Smooth muscle cell (in vitro differentiated cells): ENCODE measurements at regions not wholly inside any gene's neighbourhood (a gene's known extent, or its start where the extent isn't known, plus 50 kb on each side); places are given as distances from the start of the nearest gene placed in this dataset.
A peak's percentile ranks its signal among the peaks of the same experiment; 100 is the strongest.

ENCODE experiments used
- DNase-seq: peaks from one replicate; lab custom pipeline; 2025; ENCODE audit not compliant: unreplicated experiment; lab: John Stamatoyannopoulos, UW
- H2AFZ ChIP-seq: fragments of 200-600 bp; sonication (generic); 2 replicates; pipeline ENCODE4 v1.6.0; 2016; ENCODE audit warnings: antibody characterized with exemption, low read depth, mild to moderate bottlenecking
- H3F3A ChIP-seq: fragments of 200-600 bp; sonication (generic); 2 replicates; pipeline ENCODE4 v1.6.0; 2017; ENCODE audit warnings: antibody characterized with exemption, low read depth
- H3K27ac ChIP-seq: fragments of 200-600 bp; sonication (generic); 2 replicates; pipeline ENCODE4 v1.5.1; 2016; ENCODE audit warnings: low read depth, mild to moderate bottlenecking
- H3K27me3 ChIP-seq: fragments of 200-600 bp; sonication (generic); 2 replicates; pipeline ENCODE4 v1.6.1; 2016; ENCODE audit warnings: low read depth, mild to moderate bottlenecking
- H3K36me3 ChIP-seq: fragments of 200-600 bp; sonication (generic); 2 replicates; pipeline ENCODE4 v1.5.1; 2016; ENCODE audit warnings: low read depth
- H3K4me1 ChIP-seq: fragments of 200-600 bp; sonication (generic); 2 replicates; pipeline ENCODE4 v1.5.1; 2016; ENCODE audit warnings: low read depth
- H3K4me2 ChIP-seq: fragments of 200-600 bp; sonication (generic); 2 replicates; pipeline ENCODE4 v1.6.0; 2016; ENCODE audit warnings: mild to moderate bottlenecking
- H3K4me3 ChIP-seq: fragments of 200-600 bp; sonication (generic); 2 replicates; pipeline ENCODE4 v1.5.1; 2016; ENCODE audit warnings: mild to moderate bottlenecking
- H3K79me2 ChIP-seq: fragments of 200-600 bp; sonication (generic); 2 replicates; pipeline ENCODE4 v1.6.0; 2016; ENCODE audit warnings: low read depth, mild to moderate bottlenecking
- H3K9ac ChIP-seq: fragments of 200-600 bp; sonication (generic); 2 replicates; pipeline ENCODE4 v1.6.0; 2016; ENCODE audit warnings: low read depth
- H3K9me3 ChIP-seq: fragments of 200-600 bp; sonication (generic); replicated peaks from 2 replicates; pipeline ENCODE4 v1.5.1; 2016; ENCODE audit warnings: low read depth
- H4K20me1 ChIP-seq: fragments of 200-600 bp; sonication (generic); 2 replicates; pipeline ENCODE4 v1.6.0; 2016; ENCODE audit warnings: low read depth
- WGBS: methylation state at CpG from one replicate; pipeline ENCODE4 v1.1.7; 2016; ENCODE audit warnings: low lambda C conversion rate; 5-methylcytosine and 5-hydroxymethylcytosine counted together
- TF ChIP-seq, protein P1 (sequence below): fragments of 200-600 bp; sonication (generic); IDR thresholded peaks from 2 replicates; pipeline ENCODE4 v1.5.1; 2017; ENCODE audit warnings: borderline replicate concordance, mild to moderate bottlenecking, antibody characterized with exemption; ENCODE audit not compliant: insufficient read depth, poor library complexity, severe bottlenecking

DNA sequence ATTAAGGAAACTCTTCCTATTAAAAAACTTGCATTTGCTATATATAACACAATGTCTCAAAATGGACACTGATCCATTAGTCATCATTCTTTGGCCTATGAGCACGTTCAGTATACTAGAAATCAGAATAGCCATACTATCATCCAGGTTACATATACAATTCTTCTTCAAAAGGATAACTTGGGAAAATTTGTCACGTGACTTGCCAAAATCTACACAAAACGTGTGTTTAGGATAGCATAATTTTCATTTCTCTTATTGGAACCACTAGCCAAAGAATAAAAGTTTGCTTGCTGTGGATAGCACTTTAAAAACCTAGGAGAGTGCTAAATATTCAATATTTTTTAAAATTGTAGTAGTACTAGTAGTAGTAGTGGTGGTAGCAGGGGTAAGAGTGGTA is 714.3 kb upstream of the FOXG1 start:
- WGBS = 88% methylated on average over 3 of the region's 3 CpGs
- Histone ChIP-seq H3K27ac (no peak overlapping the region), H3K9me3 (no peaks in the 10 kb centered on the region), H3K4me1 (no peaks in the 10 kb centered on the region), H3F3A (no peaks in the 10 kb centered on the region), H3K4me2 (no peak overlapping the region), H4K20me1 (no peaks in the 10 kb centered on the region), H3K9ac (no peak overlapping the region), H3K36me3 (no peaks in the 10 kb centered on the region), H3K4me3 (no peak overlapping the region), H3K79me2 (no peaks in the 10 kb centered on the region), H2AFZ (no peak overlapping the region), H3K27me3 (no peaks in the 10 kb centered on the region)
- DNase-seq = no peak
- TF ChIP-seq, protein P1, sequence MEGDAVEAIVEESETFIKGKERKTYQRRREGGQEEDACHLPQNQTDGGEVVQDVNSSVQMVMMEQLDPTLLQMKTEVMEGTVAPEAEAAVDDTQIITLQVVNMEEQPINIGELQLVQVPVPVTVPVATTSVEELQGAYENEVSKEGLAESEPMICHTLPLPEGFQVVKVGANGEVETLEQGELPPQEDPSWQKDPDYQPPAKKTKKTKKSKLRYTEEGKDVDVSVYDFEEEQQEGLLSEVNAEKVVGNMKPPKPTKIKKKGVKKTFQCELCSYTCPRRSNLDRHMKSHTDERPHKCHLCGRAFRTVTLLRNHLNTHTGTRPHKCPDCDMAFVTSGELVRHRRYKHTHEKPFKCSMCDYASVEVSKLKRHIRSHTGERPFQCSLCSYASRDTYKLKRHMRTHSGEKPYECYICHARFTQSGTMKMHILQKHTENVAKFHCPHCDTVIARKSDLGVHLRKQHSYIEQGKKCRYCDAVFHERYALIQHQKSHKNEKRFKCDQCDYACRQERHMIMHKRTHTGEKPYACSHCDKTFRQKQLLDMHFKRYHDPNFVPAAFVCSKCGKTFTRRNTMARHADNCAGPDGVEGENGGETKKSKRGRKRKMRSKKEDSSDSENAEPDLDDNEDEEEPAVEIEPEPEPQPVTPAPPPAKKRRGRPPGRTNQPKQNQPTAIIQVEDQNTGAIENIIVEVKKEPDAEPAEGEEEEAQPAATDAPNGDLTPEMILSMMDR = no peak

DNA sequence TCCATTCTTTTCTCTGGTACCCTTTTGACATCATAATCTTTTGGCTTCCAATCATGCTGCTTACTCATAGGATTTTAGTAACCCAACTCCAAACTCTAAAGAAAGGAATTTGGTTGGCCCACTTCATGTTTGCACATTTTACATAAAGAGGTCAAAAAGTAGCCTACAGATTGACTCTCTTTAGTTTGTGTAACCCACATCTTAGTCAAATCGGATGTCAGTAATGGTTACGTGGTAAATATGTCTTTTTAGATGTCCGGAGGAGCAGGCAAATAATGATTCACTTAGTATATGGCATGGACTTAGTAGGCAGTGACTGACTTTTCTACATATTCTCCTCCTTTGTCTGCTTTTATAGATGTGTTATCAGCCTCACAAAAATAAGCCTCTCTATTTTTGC is 711.6 kb upstream of the FOXG1 start:
- no peak overlapping the region for H2AFZ ChIP-seq
- no peaks in the 10 kb centered on the region for H3F3A ChIP-seq
- H3K27ac ChIP-seq = no peak overlapping the region
- no peak overlapping the region for H3K9ac ChIP-seq
- H3K79me2 ChIP-seq = no peaks in the 10 kb centered on the region
- H3K4me2 ChIP-seq = no peak overlapping the region
- TF ChIP-seq, protein P1 = no peak
- H4K20me1 ChIP-seq = no peaks in the 10 kb centered on the region
- H3K27me3 ChIP-seq = no peaks in the 10 kb centered on the region
- H3K9me3 ChIP-seq = no peaks in the 10 kb centered on the region
- no peak for DNase-seq
- no peaks in the 10 kb centered on the region for H3K36me3 ChIP-seq
- WGBS = 99% methylated on average over 3 of the region's 3 CpGs
- no peaks in the 10 kb centered on the region for H3K4me1 ChIP-seq
- H3K4me3 ChIP-seq = no peak overlapping the region

DNA sequence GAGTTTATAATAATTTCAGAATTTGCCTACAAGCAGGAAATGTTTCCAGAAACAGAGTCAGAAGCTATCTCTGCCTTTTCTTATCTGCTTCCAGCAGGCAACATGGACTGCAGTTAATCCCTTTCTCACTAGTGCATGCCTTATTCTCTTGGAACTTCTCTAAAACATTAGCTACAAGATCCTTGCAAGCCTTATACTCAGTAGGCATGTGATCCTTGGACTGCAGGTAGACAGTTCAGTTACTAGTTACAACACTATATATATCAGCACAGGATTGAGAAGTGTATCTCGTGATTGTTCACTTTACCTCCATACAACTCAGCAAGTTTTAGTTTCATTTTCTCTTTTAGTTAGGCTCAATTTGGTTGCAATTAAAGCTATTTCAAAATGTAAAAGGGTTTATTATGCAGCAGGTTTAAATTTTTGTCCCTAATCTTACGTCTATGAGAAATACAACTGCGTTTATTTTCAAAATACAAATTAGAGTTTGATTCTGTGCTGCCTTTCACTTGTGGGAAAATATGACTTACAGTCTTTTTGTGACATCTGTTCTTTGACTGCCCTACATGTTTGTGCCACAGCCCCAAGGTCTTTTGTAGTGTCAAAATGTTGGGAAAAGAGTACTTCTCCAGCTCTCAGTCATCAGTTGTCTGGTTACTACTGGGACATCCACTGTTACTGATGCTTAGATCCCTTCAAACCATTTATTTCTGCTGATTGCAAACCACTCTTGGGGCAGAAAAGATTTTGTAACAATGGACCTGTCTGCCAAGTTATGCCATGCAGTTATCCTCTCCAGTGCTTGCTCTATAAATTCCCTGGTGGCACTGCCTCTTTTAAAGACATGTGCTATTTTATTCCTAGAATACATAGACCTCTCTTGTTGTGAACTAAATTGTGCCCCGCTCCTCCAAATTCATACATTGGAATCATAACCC is 709.0 kb upstream of the FOXG1 start:
- H3K4me1 ChIP-seq = no peaks in the 10 kb centered on the region
- no peak overlapping the region for H2AFZ ChIP-seq
- no peaks in the 10 kb centered on the region for H4K20me1 ChIP-seq
- H3F3A ChIP-seq = no peaks in the 10 kb centered on the region
- TF ChIP-seq, protein P1 = no peak
- DNase-seq = no peak
- no peaks in the 10 kb centered on the region for H3K36me3 ChIP-seq
- no peaks in the 10 kb centered on the region for H3K79me2 ChIP-seq
- H3K9me3 ChIP-seq = no peaks in the 10 kb centered on the region
- H3K27ac ChIP-seq = no peak overlapping the region
- H3K4me2 ChIP-seq = peak overlapping the region; percentile 66
- H3K9ac ChIP-seq = no peak overlapping the region
- H3K27me3 ChIP-seq = no peaks in the 10 kb centered on the region
- H3K4me3 ChIP-seq = peak overlapping the region; percentile 22
- WGBS = 90% methylated on average over 4 of the region's 4 CpGs

DNA sequence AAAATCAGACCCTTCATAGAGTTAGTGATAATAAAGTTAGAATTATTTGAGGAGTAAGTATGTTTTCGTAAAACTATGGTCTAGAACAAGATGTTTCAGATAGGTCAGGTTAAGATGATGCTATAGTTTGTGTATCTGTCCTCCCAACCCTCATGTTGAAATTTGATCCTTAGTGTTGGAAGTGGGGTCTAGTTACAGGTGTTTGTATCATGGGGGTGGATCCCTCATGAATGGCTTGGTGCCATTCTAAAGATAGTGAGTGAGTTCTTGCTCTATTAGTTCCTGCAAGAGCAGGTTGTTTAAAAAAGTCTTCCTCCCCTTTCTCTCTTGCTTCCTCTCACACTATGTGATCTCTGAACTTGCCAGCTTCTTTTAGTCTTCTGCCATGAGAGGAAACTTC is 707.3 kb upstream of the FOXG1 start:
- Histone ChIP-seq H2AFZ (no peak overlapping the region), H3K79me2 (no peaks in the 10 kb centered on the region), H3K36me3 (no peaks in the 10 kb centered on the region), H3K27me3 (no peaks in the 10 kb centered on the region), H3K4me2 (no peak overlapping the region), H3K4me1 (no peaks in the 10 kb centered on the region), H3K27ac (no peak overlapping the region), H4K20me1 (no peaks in the 10 kb centered on the region), H3K4me3 (no peak overlapping the region), H3K9me3 (no peaks in the 10 kb centered on the region), H3F3A (no peaks in the 10 kb centered on the region), H3K9ac (no peak overlapping the region)
- TF ChIP-seq, protein P1 = no peak
- DNase-seq = no peak
- WGBS = 94% methylated on average over 1 of the region's 1 CpG
